ENCODE measurements at regions not wholly inside any gene's neighbourhood (a gene's known extent, or its start where the extent isn't known, plus 50 kb on each side); places are given as distances from the start of the nearest gene placed in this dataset.

DNA sequence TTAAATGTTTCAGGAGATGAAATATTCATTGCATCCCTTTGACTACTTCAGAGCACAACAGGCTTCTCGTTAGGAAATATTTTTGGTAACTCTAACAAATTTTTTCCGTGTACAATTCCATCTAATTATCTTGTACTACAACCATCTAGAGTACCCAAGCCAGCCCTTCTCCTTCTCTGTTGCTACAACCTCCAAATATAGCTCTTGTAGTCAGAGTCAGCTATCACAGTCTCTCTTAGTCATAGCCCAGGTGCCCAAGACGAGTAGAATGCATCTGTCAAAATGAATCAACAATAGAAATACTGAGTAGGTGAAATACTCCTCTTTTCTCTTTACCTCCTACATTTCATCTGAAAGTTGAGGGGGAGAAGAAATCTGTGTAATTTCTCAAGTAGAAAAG lies 74.0 kb downstream of the INHBA start:
- no peaks in the 10 kb centered on the region for H3K27me3 ChIP-seq (ENCODE audit: insufficient read depth, low read length, poor library complexity, severe bottlenecking)
- no peak overlapping the region for H3K4me3 ChIP-seq (ENCODE audit: low read length, poor library complexity, severe bottlenecking)
- H3K36me3 ChIP-seq (ENCODE audit: insufficient read depth, low read length), result no peaks in the 10 kb centered on the region
- H3K9ac ChIP-seq (ENCODE audit: low read depth, low read length, poor library complexity, severe bottlenecking), result no peak overlapping the region
- no peaks in the 10 kb centered on the region for H4K20me1 ChIP-seq (ENCODE audit: insufficient read depth, low read length, poor library complexity, severe bottlenecking)
- H3K4me2 ChIP-seq (ENCODE audit: low read depth, low read length, poor library complexity, severe bottlenecking), result no peak overlapping the region
- H3K79me2 ChIP-seq (ENCODE audit: insufficient read depth, low read length), result no peaks in the 10 kb centered on the region
- no peaks in the 10 kb centered on the region for H3K9me3 ChIP-seq (ENCODE audit: insufficient read depth, low read depth, low read length)
- no peaks in the 10 kb centered on the region for H3F3A ChIP-seq (ENCODE audit: low read depth)
- H2AFZ ChIP-seq (ENCODE audit: low read length), result no peak overlapping the region
- H3K4me1 ChIP-seq (ENCODE audit: insufficient read depth, low read length, poor library complexity, severe bottlenecking), result no peaks in the 10 kb centered on the region
- no peaks in the 10 kb centered on the region for H3K9me2 ChIP-seq (replicated peaks; ENCODE audit: low read depth, low read length)
- TF ChIP-seq, protein P1, sequence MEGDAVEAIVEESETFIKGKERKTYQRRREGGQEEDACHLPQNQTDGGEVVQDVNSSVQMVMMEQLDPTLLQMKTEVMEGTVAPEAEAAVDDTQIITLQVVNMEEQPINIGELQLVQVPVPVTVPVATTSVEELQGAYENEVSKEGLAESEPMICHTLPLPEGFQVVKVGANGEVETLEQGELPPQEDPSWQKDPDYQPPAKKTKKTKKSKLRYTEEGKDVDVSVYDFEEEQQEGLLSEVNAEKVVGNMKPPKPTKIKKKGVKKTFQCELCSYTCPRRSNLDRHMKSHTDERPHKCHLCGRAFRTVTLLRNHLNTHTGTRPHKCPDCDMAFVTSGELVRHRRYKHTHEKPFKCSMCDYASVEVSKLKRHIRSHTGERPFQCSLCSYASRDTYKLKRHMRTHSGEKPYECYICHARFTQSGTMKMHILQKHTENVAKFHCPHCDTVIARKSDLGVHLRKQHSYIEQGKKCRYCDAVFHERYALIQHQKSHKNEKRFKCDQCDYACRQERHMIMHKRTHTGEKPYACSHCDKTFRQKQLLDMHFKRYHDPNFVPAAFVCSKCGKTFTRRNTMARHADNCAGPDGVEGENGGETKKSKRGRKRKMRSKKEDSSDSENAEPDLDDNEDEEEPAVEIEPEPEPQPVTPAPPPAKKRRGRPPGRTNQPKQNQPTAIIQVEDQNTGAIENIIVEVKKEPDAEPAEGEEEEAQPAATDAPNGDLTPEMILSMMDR (conservative IDR thresholded peaks at IDR 0.05; ENCODE audit: low read length), result no peak
- TF ChIP-seq EZH2phosphoT487 (IDR thresholded peaks at IDR 0.05; ENCODE audit: borderline replicate concordance), result no peak

DNA sequence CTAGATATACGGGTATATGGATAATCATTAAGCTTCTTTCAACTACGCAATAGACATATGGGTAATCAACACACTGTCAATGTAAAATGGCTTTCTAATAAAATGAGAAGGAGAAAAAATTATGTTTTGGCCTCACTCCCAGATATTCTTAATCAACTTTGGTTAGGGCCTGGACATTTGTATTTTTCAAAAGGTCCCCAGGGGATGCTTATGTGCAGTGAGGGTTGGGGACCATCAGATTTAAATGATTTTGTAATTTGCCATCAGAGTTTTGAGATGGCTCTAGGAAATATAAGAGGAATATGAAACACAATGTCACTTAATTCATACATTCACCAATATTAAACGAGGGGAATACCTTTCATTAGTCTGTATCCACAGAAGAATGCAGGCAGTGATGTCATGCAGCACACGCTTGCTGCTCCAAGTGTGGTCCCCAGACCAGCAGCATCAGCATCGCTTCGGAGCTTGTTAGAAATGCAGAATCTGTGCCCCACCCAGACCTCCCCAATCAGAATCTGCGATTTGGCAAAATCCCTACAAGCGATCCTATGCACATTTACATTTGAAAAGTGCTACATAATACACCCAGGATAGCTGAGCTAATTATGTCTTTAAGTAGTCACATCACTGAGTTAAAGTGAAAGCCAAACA lies 75.1 kb downstream of the INHBA start:
- TF ChIP-seq, protein P1 (conservative IDR thresholded peaks at IDR 0.05; ENCODE audit: low read length), result no peak
- no peaks in the 10 kb centered on the region for H3F3A ChIP-seq (ENCODE audit: low read depth)
- H3K9ac ChIP-seq (ENCODE audit: low read depth, low read length, poor library complexity, severe bottlenecking), result no peak overlapping the region
- no peaks in the 10 kb centered on the region for H3K9me2 ChIP-seq (replicated peaks; ENCODE audit: low read depth, low read length)
- H3K36me3 ChIP-seq (ENCODE audit: insufficient read depth, low read length), result no peaks in the 10 kb centered on the region
- H3K9me3 ChIP-seq (ENCODE audit: insufficient read depth, low read depth, low read length), result no peaks in the 10 kb centered on the region
- H2AFZ ChIP-seq (ENCODE audit: low read length), result no peak overlapping the region
- H3K79me2 ChIP-seq (ENCODE audit: insufficient read depth, low read length), result no peaks in the 10 kb centered on the region
- no peaks in the 10 kb centered on the region for H3K4me1 ChIP-seq (ENCODE audit: insufficient read depth, low read length, poor library complexity, severe bottlenecking)
- no peak overlapping the region for H3K4me2 ChIP-seq (ENCODE audit: low read depth, low read length, poor library complexity, severe bottlenecking)
- no peaks in the 10 kb centered on the region for H3K27me3 ChIP-seq (ENCODE audit: insufficient read depth, low read length, poor library complexity, severe bottlenecking)
- H3K4me3 ChIP-seq (ENCODE audit: low read length, poor library complexity, severe bottlenecking), result no peak overlapping the region
- H4K20me1 ChIP-seq (ENCODE audit: insufficient read depth, low read length, poor library complexity, severe bottlenecking), result no peaks in the 10 kb centered on the region

DNA sequence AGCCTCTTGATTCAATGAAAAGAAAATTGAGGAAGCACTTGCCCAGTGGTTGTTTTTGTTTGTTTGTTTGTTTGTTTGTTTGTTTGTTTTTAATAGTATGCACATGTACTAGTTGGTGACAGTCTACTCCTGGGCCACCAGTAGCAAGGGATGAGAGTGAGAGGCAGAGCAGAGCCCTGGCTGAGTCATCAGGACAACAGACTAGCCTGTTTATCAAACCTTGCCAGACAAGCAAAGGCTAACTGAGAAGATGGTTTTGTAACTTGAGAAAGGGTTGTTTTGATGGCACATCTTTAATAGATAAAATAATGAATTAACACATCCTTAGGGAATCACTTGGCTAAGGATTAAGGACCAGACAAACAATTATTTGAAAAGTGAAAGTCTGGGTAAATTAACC lies 78.1 kb downstream of the INHBA start:
- Histone ChIP-seq H3K9me2 (replicated peaks; ENCODE audit: low read depth, low read length) (no peaks in the 10 kb centered on the region), H3K27me3 (ENCODE audit: insufficient read depth, low read length, poor library complexity, severe bottlenecking) (no peaks in the 10 kb centered on the region), H2AFZ (ENCODE audit: low read length) (no peak overlapping the region), H3K9ac (ENCODE audit: low read depth, low read length, poor library complexity, severe bottlenecking) (no peak overlapping the region), H3K4me3 (ENCODE audit: low read length, poor library complexity, severe bottlenecking) (no peak overlapping the region), H4K20me1 (ENCODE audit: insufficient read depth, low read length, poor library complexity, severe bottlenecking) (no peaks in the 10 kb centered on the region), H3K79me2 (ENCODE audit: insufficient read depth, low read length) (no peaks in the 10 kb centered on the region), H3K36me3 (ENCODE audit: insufficient read depth, low read length) (no peaks in the 10 kb centered on the region), H3K4me1 (ENCODE audit: insufficient read depth, low read length, poor library complexity, severe bottlenecking) (no peaks in the 10 kb centered on the region), H3K4me2 (ENCODE audit: low read depth, low read length, poor library complexity, severe bottlenecking) (no peak overlapping the region), H3F3A (ENCODE audit: low read depth) (no peaks in the 10 kb centered on the region), H3K9me3 (ENCODE audit: insufficient read depth, low read depth, low read length) (no peaks in the 10 kb centered on the region)
- no peak for TF ChIP-seq EZH2phosphoT487 (IDR thresholded peaks at IDR 0.05; ENCODE audit: borderline replicate concordance)
- TF ChIP-seq, protein P1 (conservative IDR thresholded peaks at IDR 0.05; ENCODE audit: low read length), result no peak
